ENCODE measurements at regions not wholly inside any gene's neighbourhood (a gene's known extent, or its start where the extent isn't known, plus 50 kb on each side); places are given as distances from the start of the nearest gene placed in this dataset.
"Not testable (repeated sequence)": the region's sequence is repeated elsewhere in the genome, so short reads cannot be mapped to it uniquely, and the experiment has no call there.

DNA sequence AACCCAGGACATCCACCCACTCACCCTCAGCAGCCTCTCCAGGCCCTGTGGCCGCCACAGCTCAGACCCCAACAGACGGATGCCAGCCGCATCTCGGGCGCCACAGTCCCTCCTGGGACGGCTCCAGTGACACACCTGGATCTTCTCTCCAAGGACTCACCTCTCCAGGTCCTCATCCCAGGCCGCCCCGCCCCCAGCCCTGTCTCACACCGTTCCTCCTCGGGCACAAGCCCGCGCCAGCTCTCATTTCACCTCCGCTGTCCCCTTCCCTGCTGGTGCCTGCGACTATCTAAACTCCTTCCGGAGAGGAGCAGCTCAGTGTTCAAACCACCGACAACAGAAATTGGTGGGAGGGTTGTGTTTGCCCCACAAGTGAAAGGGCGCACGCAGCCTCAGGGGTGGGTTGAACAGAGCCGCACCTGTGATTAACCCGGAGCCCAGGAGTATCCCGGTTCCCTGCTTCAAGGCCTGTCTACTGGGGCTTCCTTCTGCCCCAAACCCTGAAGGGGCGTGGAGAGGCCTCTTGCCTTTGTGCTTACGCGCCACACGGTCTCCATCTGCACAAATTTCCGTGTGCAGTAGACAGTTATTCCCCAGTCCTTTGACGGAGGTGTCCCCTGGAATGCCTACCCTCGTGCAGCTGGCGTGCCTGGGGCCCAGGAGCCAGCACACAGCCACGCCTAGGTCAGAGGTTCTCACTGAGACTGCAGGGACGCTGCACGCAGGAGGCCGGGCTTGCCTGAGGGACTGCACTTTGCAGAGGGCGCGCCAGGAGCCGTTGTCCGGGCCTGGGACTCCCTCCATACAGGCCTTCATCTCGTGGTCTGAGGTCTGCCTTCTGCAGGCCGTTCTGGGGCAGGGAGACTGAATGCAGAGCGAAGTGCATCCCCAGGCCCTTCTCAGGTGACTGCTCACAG lies 232.7 kb downstream of the DLL1 start:
- DNase-seq (ENCODE audit: insufficient read length, low spot score) (no peak), FAIRE-seq (no peak)
- TF ChIP-seq POLR2A (IDR thresholded peaks at IDR 0.05; ENCODE audit: low read depth, low read length) = no peak

DNA sequence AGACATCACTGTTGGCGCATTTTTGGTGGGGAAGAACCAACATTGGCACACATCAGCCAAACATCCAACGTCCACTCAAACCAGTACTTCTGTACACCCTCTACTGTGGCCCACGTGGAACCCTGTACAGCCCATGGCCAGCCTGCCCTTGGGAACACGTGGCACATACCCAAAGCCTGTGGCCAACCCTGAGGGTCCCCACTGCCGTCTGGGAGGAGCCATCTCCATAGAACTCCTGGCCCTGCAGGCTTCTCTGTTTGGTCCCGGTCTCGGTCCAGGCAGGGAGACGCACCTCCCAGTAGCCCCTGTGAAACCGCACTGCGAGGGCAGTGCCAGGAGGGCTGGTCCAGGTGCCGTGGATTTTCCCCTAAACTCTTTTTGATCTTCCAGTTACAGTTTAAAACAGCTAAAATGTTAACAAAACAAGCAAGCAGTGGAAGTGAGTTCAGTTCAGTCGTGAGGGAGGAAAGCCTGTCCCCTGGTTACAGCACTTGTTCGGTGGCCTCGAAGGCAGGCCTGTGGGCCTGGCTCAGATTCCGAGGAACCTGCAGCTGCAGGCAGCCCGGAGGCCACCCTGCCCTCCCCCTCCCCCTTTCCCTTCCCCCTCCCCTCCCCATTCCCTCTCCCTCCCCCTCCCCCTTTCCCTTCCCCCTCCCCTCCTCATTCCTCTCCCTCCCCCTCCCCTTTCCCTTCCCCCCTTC lies 233.7 kb downstream of the DLL1 start:
- no peak for FAIRE-seq
- no peak for TF ChIP-seq POLR2A (IDR thresholded peaks at IDR 0.05; ENCODE audit: low read depth, low read length)
- no peak for DNase-seq (ENCODE audit: insufficient read length, low spot score)

DNA sequence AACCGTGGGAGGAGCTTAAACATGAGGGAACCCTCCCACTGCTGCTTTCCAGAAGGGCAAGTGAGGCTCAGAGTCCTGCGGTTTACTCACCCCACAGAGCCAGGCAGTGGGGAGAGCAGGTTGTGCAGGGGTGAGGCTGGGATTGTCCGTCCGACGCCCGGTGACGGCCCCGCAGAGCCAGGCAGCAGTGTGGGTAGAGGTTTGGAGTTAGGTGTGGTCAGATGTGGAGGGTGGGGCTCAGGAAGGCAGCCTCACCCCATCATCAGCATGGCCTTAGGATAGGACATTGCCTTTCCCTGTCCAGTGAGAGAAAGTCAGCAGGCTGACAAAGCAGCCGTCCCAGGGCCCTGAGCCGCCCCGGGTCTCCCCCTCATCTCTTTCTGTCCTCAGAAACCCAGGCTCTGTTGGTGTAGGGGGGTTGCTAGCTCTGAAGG lies 234.6 kb downstream of the DLL1 start:
- no peak for FAIRE-seq
- TF ChIP-seq POLR2A (IDR thresholded peaks at IDR 0.05; ENCODE audit: low read depth, low read length) = no peak
- no peak for DNase-seq (ENCODE audit: insufficient read length, low spot score)

DNA sequence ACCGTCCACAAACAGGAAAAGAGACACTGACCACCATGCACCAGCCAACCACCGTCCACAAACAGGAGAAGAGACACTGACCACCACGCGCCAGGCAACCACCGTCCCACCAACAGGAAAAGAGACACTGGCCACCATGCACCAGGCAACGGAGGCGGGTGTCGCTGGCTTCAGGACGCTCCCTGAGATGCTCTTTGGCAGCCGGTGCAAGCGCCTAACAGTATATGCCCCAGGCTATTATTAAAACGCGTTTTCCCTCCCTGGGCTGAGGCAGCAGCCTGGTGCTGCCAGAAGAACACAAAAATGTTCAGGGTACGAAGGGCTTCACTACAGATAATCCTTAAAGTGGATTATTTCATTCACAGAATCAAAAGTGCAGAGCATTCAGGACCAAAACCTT lies 235.1 kb downstream of the DLL1 start:
- not testable (repeated sequence) for FAIRE-seq; DNase-seq (ENCODE audit: insufficient read length, low spot score)

DNA sequence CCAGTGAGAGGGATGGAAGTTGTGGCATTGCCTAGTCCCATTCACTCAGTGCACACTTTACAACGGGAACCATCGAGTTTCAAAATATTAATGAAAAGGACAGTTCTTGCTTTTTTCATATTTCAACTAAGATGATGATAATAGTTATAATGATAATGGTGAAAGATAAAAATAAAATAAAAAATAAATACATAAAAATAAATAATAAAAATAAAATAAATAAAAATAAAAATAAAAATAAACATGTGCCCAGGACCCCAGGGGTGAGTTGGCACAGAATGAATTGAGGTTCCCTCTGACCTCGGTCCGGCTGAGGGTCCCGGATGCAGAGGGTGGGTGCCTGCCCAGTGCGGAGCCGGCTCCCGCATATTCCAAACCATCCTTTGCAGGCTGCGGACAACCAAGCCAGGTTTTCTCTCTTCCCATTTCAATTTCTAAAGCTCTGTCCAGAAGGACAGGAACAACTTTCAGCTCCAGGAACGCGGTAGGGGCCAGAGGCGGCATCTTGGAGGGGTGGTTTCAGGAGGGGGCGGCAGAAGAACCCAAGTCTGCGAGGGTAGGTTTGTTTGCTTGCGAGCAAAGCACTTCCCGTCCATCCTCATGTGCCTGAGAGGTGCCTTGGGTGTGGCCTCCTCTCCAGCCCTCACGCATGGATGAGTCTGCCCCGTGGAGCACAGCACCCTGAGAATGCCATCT lies 236.8 kb downstream of the DLL1 start:
- no peak for FAIRE-seq
- no peak for DNase-seq (ENCODE audit: insufficient read length, low spot score)
- TF ChIP-seq POLR2A (IDR thresholded peaks at IDR 0.05; ENCODE audit: low read depth, low read length) = no peak

DNA sequence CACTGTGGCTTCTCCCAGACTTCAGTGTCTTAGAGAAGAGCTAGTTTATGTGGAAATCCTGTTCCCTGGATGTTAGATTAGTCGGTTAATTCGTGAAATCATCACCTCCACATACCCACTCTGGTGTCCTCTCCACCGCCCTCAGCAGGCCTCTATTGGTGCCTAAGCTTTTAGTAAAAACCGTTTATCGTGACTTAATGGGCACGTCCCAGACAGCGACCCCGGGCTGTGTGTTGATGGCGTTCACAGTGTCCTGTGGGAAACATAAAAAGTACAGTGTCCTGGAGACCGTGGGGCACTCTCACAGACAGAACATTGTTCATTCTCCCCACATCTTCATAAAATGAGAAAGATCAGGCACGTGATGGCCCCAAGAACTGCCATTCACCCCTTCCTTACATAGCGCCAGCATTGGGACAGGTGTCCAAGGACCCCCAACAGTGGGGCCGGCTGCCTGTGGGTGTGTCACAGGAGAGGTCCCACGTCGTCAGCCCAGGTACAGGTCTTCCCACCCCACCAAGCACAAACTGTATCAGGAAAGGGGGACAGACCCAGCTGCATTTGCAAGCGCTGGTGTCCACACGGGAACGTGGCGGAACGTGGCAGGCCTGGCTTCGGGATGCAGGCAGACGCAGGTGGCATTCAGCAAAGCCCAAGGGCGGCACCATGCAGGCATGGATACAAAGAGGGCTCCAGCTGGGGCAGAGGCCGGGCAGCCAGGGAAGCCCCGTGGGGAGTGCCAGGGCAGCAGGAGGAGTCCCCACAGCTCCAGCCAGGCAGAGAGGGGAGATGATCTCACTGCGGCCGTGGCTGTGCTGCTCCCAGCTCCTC lies 237.7 kb downstream of the DLL1 start:
- FAIRE-seq = no peak
- TF ChIP-seq POLR2A (IDR thresholded peaks at IDR 0.05; ENCODE audit: low read depth, low read length) = no peak
- no peak for DNase-seq (ENCODE audit: insufficient read length, low spot score)

DNA sequence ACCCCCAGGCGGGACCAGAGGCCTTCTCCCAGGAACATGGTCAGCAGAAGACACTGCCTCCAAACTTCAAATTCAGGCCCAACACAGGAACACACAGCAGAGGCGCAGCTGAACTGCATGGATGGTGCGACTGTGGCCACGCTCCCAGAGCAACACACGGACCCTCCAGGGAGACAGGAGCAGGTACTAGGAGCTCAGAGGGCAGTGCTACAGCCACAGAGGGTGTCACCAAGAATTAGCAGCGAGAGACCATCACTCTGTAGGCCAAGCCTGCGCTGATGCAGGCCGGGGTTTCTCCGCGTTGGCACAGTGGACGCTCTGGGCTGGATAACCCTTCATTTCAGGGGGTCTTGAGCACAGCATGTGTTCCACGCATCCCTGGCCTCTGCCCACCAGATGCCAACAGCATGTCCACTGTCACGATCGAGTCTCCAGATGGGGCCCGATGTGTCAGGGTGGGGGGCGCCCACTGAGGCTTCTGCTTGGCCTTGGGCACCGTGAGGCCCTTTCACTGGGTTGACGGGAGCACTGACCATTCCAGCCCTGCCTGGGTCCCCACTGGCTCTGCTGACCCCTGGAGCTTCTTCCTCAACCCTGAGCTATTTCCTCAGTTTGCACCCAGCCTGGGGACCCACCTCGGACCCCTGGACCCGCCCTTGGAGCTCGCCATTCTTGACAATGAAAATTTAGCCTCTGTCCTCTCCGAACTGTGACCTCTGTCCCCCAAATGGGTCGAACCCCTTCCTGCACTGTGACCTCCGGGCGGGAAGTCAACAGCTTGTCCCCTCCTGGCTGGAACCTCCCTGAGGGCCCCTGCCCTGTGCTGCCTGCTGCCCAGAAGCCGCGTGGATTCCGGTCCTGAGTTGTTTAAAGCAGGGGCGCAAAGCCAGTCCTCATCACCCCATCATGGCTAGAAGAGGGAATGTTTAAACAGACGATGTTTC lies 239.4 kb downstream of the DLL1 start:
- no peak for FAIRE-seq
- TF ChIP-seq POLR2A (IDR thresholded peaks at IDR 0.05; ENCODE audit: low read depth, low read length) = no peak
- DNase-seq (ENCODE audit: insufficient read length, low spot score) = no peak

DNA sequence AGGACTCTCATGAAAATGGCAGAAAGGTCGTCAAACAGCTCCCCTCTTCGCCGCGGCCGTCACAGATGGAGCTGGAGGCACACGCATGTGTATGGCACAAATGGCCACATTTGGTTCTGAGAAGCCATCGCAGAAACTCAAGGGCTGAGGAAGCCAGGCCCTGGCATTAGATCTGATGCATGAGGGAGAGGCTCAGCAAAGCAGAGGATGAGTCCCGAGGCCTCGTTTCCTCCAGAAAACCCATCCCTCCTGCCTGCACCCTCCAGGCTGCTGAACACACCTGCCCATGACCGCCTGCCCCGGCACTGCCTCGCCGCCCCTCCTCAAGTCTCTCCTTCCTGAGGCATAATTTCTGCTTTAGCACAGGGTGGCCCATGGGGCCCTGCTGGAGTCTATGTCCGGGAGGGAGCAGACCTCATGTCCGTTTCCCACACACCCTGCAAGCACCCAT lies 240.3 kb downstream of the DLL1 start:
- no peak for TF ChIP-seq POLR2A (IDR thresholded peaks at IDR 0.05; ENCODE audit: low read depth, low read length)
- FAIRE-seq (no peak), DNase-seq (ENCODE audit: insufficient read length, low spot score) (no peak)

DNA sequence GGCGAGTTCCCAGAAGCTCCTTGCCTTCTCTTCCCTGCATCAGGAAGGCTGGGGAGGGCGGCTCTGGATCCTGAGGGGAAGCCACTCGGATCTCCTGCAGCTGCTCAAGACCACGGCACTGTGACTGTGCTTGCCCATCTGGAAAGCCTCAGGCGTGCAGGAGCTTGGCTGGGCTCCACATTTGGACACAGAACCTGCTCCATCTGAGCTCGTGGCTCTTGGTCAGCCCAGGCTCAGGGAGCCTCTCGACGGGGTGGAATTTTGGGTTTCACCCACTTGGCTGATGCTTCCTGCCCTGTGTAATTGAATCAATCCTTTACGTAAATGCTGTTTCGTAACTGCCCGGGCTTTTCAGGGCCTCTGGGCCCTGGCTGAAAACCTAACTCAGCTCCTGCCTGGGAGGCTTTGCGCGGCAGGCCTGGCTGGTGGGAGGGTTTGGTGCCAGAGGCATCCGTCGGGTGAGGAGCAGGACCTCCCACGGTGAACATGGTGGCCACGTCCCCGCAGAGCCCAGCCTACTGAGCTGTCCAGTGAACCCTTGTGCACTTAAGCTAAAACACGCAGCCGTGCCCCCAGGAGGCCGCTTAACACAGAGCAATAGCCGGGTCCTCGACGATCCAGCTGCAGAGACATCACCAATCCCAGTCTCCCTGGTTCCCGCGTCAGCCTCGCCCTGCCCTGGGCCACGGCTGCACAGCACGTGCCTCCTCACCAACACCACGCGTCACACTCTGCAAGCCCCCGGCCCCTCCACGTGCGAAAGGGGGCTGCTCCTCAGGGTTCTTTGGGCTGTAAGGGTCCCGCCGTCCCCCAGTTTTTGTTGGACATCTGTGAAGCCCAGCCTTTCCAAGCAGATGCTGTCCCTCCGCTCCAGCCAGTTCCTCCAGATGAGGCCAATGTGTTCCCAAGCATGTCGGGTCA lies 241.0 kb downstream of the DLL1 start:
- FAIRE-seq (no peak), DNase-seq (ENCODE audit: insufficient read length, low spot score) (no peak)
- TF ChIP-seq POLR2A (IDR thresholded peaks at IDR 0.05; ENCODE audit: low read depth, low read length) = no peak

DNA sequence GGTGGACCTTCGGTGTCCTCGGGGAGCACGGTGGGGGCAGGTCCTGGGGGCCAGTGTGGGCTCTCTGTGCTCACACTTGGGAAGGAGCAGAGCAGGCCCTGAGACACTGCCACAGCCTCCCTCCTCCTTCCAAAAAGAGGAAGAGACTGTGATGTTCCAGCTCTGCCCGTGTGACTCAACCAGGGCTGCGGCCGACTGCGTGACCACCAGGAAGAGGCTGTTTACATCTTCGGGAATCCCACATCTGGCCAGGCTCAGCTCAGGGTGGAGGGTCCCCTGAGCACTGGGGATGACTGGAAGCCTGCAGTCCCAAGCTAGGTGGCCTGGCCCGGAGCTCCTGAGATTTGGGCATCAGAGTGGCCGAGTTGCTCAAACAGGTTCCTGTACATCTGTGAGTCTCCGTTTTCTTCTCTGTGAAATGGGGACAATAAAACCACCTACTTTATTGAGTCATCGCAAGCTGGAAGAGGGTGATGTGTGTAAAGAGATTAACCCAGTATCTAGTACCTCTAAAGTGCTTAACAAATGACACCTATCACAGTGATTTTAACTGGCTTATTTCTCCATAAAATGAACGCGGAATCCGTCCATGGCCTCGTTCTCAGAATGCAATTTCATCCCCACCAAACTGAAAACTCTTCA lies 242.1 kb downstream of the DLL1 start:
- TF ChIP-seq POLR2A (IDR thresholded peaks at IDR 0.05; ENCODE audit: low read depth, low read length) = no peak
- DNase-seq (ENCODE audit: insufficient read length, low spot score) = no peak
- FAIRE-seq = no peak

DNA sequence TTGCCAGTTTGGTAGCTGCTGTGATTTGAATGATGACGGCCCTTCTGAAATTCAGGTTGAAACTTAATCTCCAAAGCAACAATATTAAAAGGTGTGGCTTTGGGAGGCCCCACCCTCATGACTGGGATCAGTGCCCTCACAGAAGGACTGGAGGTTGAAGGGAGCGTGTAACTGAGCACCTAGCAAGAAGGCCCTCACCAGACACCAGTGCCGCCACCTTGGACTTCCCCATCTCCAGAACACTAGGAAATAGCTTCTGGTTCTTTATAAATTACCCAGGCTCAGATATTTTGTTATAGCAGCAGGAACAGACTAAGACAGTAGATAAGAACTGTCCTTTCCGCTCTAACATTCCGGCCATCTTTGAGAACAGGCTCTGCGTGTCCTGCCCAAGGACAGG lies 243.1 kb downstream of the DLL1 start:
- DNase-seq (ENCODE audit: insufficient read length, low spot score) = no peak
- no peak for FAIRE-seq
- no peak for TF ChIP-seq POLR2A (IDR thresholded peaks at IDR 0.05; ENCODE audit: low read depth, low read length)
